GM19023 (cell line): ENCODE measurements at regions not wholly inside any gene's neighbourhood (a gene's known extent, or its start where the extent isn't known, plus 50 kb on each side); places are given as distances from the start of the nearest gene placed in this dataset.

ENCODE experiments used
- ATAC-seq: cut with Tn5 transposase; IDR thresholded peaks from one replicate; pipeline ENCODE4 v1.9.1; 2021; ENCODE audit warnings: mild to moderate bottlenecking, moderate library complexity; ENCODE audit not compliant: unreplicated experiment

DNA sequence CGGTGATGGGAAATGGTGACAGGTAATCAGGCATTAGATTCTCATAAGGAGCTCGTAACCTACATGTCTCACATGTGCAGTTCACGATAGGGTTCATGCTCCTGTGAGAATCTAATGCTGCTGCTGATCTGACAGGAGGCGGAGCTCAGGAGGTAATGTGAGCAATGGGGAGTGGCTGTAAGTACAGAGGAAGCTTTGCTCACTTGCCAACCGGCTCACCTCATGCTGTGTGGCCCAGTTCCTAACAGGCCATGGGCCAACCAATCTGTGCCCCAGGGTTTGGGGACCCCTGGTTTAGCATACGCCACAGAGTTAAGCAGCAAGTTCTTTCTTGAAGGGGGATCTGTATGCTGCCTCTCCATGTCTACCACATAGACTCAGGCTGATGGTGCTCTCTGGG is 133.1 kb downstream of the IQUB start:
- no peak for ATAC-seq

DNA sequence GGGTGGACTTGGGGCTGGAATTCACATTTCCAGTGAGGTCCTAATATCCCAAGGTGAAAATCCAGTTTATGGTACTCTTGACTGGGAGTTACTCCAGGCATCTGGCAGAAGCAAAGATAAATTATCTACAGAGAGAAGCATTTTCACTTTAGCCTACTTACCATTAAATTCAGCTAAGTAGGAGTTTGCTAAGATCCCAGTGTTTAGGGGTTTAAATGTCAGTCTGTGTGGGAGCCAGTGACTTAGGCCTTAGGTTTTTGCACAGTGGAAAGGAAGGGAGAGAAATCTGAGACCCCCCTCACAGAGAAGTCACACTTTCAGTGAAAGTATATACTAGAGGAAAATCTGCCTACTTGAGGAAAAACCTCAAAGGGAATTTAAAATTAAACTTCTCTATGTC is 134.2 kb downstream of the IQUB start:
- no peak for ATAC-seq

DNA sequence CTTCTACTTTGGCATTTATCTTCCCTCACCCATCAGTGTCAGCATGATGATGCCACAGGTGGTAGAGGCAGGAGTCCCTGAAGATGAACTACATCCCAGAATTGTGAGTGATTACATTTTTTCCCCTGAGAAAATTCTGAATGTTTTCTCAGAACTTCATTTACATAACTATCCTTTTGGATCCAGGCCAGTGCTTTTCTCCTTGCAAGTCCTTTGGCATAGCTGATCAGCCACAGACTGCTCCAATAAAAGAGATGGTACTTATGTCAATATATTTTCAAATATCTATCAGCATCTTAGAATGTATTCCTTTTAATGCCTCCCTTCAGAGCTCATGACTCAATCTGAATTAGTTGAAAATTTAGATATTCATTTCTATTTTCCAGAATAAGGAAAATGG is 135.5 kb downstream of the IQUB start:
- no peak for ATAC-seq

DNA sequence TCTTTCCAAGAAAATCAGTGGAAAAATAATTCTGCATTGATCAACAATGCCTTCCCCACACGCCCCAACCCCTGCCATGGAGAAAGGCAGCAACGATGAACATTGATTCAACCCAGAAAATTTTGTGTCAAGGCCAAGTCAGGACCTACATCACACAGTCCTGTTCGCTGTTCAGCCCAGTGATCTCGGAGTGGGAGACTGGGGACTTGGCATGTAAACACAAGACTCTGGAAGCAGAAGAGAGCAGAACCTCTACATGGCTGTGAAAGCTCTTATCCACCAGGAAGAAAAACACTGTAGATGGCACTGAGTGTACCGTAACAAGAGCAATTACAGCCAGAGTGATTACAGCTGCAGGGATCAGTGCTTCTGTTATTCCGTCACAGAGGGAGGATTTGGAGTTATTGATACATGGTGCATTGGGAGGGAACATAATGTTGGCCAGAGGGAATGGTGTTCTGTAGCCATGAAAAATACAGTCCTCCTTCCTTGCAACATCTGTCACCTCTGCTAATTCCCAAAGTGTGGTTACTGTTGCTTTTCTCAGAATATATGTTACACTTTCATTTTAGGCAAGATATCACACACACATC is 136.6 kb downstream of the IQUB start:
- ATAC-seq, result no peak

DNA sequence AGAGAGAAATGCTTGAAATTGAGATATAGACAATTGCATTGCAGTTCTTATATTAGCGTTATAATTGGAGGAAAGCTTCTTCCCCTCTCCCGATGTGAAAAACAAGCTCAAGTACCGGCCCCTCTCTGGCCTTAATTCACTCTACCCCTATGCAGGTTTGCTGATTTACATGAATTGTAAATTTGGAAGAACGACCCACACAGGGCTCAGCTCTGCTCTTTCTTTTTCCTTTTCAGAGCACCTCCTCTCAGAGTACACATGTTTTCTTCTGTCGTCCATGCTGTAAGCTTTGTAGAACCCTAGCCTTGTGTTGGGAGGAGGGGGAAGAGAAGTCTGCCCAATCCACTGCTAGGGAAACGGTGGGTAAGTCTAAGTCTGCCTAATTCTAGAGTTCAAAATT is 140.8 kb downstream of the IQUB start:
- no peak for ATAC-seq

DNA sequence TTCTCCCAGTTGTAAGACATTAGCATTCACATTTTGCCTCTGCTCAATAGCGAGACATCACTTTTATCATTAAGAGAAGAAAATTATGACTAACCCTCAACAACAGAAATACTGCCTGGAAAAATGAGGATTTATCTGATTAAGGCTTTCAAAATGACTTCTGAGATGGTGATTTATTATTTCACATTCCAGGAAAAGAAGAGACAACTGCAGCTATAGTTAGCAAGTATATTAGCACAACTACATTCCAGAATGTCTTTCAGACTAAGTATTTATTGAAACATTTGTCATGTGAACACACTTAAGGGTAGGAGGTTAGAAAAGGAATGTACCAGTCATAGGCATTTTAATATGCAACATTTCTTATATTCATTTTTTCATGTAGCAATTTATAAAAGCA is 162.0 kb downstream of the IQUB start:
- no peak for ATAC-seq

DNA sequence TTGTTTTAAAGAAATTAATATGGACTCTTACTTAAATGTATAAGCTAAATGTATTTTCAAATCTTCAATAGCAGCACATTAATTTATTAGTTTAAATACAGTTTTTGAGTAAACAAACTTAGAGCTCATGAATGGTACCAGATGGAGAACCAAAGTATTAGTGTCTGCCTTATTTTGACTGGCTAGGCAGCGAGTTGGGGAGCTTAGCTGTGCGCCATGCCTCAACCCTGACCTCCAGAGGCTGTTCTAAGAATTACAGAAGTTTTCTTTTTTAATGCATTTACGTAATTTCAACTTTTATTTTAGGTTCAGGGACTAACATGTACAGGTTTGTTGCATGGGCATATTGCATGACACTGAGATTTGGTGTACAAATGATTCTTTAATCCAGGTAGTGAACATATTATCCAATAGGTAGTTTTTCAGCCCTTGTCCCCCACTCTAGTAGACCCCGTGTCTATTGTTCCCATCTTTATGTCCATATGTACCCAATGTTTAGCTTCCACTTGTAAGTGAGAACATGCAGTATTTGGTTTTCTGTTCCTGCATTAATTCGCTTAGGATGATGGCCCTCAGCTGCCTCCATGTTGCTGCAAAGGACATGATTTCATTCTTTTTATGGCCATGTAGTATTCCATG is 166.8 kb downstream of the IQUB start:
- peak; percentile 90 for ATAC-seq

DNA sequence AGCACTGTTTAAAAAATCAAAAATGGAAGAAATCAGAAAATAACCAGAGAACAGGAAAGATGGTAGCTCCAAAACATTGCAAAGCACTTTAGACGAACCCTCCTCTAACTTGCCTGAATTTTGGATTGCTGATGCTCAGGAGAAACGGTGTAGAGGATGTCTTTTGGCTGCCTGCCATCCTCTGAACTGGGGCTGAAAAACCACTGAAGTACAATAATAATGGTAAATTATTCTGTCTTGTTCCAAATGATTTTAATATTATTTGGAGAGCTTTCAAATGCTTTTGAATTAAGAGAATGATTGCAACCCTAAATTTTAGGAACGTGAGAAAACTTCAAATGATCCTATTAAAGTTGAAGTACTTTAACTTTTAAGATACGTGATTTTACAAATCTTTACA is 167.3 kb upstream of the SLC13A1 start:
- no peak for ATAC-seq

DNA sequence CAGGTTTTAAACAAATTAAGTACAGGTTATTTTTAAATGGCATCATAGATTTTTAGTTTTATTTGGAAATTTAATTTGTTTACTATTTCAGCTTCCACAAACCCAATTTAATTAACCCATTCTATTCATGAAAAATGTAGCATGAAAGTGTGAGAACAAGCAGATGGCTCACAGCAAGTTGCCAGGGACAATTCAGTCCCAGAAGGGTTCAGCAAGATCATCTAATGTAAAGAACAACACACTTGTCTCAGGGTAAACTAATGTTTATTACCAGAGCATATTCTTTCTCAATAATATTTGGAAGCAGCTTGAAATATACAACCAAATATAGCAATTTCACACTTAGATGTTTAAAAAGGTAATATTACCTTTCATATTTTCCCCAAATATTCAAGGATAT is 166.9 kb upstream of the SLC13A1 start:
- no peak for ATAC-seq

DNA sequence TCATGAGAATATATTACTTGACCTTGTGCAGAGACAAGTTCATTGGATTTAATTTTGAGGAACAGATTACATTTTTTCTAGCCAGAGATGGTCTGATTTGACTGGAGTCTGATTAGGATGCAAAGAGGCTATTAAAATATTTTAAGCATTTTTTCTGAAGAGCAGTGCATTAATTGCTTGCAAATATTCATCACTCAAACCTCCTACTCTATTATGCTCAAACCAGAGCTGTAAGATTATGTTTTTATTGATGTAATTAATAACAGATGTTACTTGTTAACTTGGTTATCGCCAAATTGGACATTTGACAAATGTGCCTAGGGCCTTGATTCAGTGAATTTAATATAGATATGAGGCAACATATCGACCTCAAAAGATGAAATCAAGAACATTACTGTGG is 160.9 kb upstream of the SLC13A1 start:
- no peak for ATAC-seq

DNA sequence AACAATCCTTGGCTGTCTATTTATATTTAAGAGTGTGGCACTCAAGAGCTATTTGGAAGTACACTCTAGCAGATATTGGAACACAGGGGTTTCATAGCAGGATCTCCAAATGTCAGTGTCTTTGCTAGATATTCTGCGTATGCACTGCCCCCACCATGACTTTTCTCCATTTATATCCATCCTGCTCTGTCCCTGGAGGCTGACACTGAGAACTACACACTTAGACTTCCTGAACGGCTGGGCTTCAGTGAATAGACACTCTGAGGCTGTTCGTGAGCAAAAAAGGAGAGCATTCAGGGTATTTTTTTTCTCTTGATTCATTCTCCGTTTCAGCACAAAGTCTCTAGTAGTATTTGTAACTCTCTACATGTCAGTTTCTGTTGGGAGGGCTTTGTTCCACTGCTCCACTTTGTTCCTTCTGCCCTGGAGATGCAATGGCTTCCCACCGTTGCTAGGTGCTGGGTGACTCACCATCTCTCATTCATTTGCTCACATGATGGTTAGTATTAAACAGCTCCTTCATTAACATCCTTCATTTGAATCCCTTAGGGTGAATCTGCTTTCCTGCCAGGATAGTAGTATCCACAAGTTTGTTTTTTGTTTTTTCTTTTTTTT is 155.9 kb upstream of the SLC13A1 start:
- ATAC-seq, result no peak

DNA sequence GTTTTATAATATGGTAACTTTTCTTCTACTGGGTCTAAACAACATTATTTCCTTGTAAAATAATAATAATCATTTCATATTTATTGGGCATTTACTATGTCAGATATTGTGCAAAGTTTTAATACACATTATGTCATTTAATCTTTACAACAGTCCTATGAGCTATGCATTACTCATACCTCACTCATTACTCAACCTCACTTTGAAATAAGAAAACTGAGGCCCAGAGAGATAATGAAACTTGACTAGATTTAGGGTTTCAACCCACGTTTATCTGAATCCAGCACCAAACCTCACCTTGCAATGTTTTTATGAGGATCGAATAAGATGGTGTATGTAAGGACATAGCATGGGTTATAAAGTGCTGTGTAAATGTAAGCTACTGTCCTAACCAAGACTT is 153.2 kb upstream of the SLC13A1 start:
- no peak for ATAC-seq

DNA sequence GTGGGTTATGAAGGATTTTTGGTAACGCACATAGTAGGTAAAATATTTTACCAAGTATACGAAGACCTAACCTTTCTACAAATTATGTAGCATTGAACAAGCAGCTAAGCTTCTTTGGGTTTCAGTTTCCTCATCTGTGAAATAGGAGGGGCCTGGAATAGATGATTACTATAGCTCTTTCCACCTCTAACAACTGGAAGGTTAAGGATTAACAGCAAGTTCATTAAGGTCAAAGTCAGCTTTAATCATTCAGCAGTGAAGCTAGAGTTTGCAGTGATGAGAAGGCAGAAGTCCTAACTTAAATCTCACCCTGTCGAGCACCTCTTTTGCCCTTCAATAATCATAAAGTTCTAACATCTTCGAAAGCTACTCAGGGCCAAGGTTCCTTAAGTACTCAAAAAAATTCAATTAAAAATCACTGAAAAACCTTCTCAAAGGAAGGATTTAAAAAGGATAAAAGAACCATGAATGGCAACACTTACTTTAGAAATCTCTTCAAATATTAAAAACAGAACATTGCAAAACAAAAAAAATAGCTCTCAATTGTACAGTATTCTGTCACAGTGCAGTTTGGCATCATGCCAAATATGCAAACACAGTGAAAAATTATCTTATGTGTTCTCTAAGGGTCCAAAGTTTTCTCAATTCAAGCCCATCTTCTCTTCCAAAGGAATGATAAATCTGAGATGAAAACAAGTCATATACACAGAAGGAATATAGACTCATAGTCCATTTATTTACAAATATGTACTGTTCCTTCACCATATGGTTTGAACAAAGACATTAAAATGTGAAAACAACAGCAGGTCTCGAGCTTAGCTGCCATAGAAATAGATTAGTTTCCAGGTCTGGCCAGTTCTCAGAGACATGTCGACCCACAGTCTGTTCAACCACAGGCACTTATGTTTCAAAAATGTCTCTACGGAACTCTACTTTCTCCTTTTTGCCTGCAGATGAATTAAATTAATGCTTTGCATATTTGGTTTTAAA is 152.0 kb upstream of the SLC13A1 start:
- ATAC-seq, result no peak

DNA sequence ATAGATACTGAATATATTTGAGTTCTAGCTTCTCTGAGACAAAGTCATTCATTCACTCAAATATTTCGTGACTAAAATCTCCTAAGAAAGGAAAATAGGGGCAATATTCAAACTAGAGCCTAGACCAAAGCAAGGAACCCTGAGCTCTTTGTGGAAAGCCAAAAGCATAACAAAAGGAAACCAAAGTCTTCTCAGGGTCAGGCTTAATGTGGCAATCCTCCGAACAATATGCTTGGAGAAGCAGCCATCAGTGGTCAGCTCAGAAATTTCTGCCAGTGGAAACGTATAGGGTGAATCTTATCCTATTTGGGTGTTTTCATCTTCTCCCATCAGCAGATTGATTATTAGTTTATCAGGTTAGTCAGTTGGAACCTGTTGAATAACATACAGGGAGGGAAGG is 151.3 kb upstream of the SLC13A1 start:
- no peak for ATAC-seq

DNA sequence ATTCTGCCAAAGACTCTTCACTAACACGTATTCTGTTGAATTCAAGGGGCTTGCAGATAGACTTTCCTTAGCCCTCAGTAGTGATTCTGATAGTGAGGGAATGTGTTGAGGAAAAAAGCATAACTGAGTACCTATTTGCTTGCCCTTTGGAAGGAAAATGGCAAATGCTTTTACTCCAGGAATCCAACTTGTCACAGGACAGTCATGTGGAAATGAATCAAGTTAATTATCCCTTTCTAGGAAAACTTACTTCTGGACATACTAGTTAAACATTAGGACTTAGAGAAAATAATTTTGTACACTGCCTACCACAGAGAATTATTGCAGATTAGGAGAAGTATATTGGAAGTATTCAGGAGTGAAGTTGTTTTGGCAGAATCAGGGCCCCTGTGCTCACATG is 148.9 kb upstream of the SLC13A1 start:
- no peak for ATAC-seq

DNA sequence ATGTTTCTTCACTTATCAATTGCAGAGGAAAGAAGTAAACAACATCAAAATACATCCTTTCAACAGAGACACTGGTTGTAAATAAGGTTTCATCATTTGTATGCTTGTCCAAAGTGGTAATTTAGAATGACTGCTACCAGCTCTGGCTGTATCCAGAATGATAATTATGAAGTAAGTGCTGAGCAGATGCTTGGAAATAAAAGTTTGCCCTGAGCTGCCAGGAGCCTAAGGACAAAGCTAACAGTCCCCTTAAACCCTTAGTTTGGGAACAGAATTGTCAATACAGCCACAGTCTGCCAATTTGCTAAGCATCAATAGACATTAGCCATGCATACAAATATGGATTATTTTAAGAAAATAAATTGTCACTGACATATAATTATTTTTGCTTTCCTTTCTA is 147.0 kb upstream of the SLC13A1 start:
- ATAC-seq, result no peak

DNA sequence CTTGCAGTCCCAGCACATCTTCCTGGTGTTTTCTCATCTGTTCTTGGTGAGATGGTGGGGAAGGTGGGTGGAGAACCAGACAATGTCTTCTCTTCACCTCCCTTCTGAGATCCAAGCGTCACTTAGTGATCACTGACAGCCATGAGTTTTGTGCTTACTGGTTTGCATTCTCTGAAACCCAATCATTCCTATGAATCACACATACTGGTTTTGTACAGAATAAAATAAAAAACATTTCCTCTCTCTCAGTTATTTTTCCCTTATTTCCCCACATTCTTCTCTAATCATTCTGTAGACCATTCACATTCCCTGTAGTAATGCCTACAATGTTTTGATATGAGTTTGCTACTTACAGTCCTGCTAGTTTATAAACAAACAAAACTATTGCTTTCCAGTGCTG is 143.8 kb upstream of the SLC13A1 start:
- ATAC-seq, result no peak

DNA sequence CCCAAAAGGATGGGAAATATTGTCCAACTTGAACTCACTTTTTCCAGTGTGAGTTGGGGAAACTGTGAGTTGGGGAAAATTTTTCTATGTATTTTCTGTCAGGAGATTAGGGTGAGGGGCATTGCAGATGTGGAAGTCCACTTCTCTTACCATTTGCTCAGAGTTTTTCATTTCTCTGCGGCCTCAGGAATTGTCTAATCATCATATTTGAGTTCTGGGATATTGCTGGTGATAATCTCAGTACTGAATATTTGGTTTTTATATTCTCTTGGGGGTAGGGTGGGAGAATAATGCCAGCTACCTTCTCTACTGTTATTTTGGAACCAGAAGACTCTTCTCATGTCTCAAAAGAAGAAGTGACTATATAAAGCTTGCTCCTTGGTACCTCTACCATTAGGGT is 141.3 kb upstream of the SLC13A1 start:
- no peak for ATAC-seq

DNA sequence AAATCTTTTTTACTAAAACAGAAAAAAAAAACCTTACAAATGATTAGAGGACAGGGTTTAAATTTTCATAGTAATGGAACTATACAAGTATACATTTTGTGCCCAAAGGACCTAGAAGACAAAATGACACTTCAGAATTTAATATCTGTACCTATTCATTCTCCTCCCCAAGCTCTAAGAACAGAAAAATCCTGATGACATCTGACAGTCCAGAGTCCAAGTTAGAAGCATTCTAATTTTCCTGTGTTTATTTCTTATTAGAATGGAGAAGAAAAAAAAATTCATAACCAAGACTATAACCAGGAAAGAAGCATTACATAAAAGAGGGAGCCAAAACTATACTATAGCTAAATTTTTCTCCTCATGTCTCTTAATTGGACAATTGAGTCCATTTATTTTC is 138.9 kb upstream of the SLC13A1 start:
- no peak for ATAC-seq

DNA sequence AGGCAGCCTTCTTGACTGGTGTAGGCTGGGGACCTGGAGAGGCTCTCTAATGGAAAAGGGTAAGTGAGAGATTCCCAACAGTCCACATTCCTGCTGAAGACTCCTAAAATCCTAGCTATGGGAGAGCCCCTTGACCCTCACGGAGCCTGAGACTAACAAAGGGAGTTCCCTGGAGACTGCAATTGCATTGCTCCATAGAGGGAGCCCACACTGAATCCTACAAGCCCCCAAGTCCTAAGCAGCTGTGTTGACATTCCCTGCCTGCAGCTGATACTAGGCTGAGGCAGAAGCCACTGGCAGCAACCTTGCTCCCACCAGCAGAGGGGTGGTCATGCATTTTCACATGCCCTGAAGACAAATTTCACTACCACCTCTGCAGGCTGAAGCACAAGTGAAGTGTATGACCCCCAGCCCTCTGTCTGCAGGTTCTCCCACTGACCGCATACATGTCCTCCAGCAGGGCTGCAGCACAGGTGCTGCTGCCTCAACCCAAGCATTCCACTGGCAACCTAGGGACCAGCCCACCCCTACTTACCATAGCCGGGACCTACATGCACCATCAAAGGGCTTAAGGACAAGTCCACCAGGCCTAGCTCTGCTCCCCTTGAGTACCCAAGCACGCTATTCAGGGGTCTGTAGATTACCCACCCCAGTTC is 130.3 kb upstream of the SLC13A1 start:
- no peak for ATAC-seq

DNA sequence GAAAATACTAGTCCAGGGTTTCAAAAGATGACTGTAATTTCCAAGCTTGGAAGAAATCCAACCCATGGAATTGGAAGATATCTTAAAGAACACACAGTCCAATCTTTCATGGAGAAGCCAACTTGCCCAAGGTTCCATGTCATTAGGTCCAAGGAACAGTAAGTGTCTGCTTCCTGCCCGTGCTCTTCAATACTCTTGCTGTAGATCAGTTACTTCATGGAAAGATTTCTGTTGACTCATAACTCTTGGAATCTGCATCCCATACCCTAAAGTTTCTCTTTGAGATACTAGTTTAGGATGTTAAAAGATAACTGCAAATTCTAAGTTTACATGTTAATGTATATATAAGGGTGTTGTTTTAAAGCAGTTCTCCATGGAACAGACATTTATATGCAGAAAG is 127.9 kb upstream of the SLC13A1 start:
- ATAC-seq, result no peak
